GM12892 (cell line): ENCODE measurements at regions not wholly inside any gene's neighbourhood (a gene's known extent, or its start where the extent isn't known, plus 50 kb on each side); places are given as distances from the start of the nearest gene placed in this dataset.
"Not testable (repeated sequence)": the region's sequence is repeated elsewhere in the genome, so short reads cannot be mapped to it uniquely, and the experiment has no call there.

Source experiments
- DNase-seq: peaks from one replicate; pipeline ENCODE4 v3.0.0; 2011; ENCODE audit not compliant: insufficient read length
- FAIRE-seq: peaks from 2 replicates; lab custom pipeline; 2011; peaks lifted over from hg19 to GRCh38; lab: Jason Lieb, UNC
- POLR2A ChIP-seq: IDR thresholded peaks from 2 replicates; pipeline ENCODE4 v1.6.1; 2011; ENCODE audit warnings: low read depth, low read length, control low read depth
- POLR2AphosphoS5 ChIP-seq: IDR thresholded peaks from 2 replicates; pipeline ENCODE4 v1.6.1; 2011; ENCODE audit warnings: low read depth, low read length, control low read depth
- TAF1 ChIP-seq: IDR thresholded peaks from 2 replicates; pipeline ENCODE4 v1.6.1; 2011; ENCODE audit warnings: low read depth, mild to moderate bottlenecking, control low read depth, low read length, borderline replicate concordance

DNA sequence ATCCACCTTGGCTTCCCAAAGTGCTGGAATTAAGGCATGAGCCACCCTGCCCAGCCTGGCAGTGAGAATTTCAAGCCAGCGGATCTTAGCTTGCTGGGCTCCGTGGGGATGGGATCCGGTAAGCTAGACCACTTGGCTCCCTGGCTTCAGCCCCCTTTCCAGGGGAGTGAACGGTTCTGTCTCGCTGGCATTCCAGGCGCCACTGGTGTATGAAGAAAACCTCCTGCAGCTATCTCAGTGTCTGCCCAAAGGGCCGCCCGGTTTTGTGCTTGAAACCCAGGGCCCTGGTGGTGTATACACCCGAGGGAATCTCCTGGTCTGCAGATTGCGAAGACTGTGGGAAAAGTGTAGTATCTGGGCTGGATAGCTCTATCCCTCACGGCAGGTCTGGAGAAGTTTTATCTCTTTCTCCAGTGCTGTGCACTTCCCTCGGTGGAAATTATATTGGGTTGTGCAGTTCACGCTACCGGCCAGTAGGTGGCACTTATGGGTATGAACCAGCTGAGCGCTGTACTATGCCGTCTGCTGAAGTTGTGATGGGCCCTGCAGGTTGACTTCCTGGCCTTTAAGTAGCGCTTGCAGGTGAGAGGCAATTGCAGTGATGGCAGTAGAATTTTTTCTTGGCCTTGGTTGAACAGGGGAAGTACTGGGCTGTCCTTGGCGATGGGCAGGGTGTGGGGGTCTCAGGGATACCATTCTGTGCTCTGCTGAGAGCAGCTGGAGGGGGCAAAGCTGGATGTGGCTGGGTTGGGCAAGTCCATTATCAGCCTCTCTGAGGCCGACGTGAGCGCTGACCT is 138.0 kb upstream of the MTPN start:
- DNase-seq, result peak; percentile 23
- no peak for TF ChIP-seq POLR2AphosphoS5
- peak; percentile 94 for FAIRE-seq

DNA sequence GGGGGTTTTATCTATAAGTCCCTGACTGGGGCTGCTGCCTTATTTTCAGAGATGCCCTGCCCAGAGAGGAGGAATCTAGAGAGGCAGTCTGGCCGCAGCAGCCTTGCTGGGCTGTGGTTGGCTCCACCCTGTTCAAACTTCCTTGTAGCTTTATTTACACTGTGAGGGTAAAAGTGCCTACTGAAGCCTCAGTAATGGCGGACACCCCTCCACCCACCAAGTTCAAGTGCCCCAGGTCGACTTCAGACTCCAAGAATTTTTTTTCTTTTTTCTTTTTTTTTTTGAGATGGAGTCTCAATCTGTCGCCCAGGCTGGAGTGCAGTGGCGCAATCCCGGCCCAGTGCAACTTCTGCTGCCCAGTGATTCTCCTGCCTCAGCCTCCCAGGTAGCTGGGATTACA is 137.3 kb upstream of the MTPN start:
- not testable (repeated sequence) for FAIRE-seq, DNase-seq

DNA sequence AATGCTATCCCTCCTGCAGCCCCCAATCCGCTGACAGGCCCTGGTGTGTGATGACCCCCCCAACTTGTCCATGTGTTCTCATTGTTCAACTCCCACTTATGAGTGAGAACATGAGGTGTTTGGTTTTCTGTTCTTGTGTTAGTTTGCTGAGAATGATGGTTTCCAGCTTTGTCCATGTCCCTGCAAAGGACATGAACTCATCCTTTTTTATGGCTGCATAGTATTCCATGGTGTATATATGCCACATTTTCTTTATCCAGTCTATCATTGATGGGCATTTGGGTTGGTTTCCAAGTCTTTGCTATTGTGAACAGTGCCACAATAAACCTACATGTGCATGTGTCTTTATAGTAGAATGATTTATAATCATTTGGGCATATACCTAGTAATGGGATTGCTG is 131.9 kb upstream of the MTPN start:
- not testable (repeated sequence) for DNase-seq, FAIRE-seq

GRCh38 chr7:136105191-136105590 is 128.0 kb upstream of the MTPN start:
- FAIRE-seq (no peak), DNase-seq (no peak)
- no peak for TF ChIP-seq TAF1
- no peak for TF ChIP-seq POLR2AphosphoS5
- no peak for TF ChIP-seq POLR2A

DNA sequence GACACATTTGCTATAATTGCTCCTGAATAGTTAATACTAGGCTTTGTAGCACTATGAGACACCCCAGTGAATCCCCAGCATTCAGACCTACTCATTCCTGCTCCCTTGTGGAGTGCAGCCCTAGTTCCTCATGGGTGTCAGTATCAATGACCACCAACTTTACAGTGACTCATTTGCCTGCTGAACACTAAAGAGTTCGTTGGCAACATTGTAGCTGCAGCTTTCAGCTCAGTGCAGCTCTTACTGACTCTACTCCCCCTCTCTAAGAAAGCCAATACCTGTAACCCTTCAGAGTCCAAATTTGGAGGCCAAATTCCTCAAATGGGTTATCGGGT is 127.1 kb upstream of the MTPN start:
- TF ChIP-seq POLR2AphosphoS5 (no peak), POLR2A (no peak), TAF1 (no peak)
- no peak for DNase-seq
- no peak for FAIRE-seq

GRCh38 chr7:136103545-136104268 is 126.5 kb upstream of the MTPN start:
- no peak for FAIRE-seq
- no peak for DNase-seq
- no peak for TF ChIP-seq POLR2A
- no peak for TF ChIP-seq POLR2AphosphoS5
- no peak for TF ChIP-seq TAF1

DNA sequence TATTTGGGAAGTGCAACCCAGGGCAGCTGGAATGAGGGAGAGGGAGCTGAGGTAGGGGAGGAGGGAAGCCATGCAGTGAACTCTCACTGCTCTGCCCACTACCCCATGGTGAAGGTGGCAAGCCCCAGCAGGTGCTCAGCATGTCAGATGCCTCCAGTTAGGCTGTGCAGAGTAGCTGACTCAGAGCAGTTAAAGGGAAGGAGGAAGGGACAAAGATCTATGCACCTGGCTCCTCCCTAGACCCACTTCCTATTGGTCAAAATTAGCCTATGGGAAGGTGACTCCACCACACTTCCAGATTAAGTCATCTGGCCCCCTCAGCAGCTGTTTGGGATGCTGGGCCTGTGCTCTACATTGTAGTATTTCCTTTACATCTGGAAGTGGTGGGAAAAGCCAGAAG is 125.7 kb upstream of the MTPN start:
- FAIRE-seq (no peak), DNase-seq (no peak)
- TF ChIP-seq POLR2A, result no peak

GRCh38 chr7:136092714-136093113 is 115.6 kb upstream of the MTPN start:
- FAIRE-seq, result not testable (repeated sequence)

DNA sequence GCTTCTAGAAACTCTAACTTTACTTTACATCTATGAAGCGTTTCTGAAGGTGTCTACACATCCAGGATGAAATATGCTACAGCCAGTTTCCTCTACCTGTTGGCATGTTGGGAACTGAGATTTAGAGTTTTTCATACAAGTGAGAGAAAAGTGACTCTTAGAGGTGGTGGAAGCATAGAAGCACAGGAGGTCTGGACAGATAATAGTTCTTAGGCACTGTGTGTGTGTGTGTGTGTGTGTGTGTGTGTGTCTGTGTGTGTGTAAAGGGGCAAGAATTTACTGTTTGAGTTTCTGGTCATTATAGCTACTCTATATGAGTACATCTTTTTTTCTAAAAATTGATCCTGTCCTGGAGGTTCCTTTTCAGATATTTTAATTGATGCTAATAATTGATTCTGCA is 110.7 kb upstream of the MTPN start:
- no peak for DNase-seq
- TF ChIP-seq TAF1 (no peak), POLR2A (no peak), POLR2AphosphoS5 (no peak)
- no peak for FAIRE-seq

More at GRCh38 chr7:136092714-136093113, 115.6 kb upstream of the MTPN start:
- not testable (repeated sequence) for DNase-seq

DNA sequence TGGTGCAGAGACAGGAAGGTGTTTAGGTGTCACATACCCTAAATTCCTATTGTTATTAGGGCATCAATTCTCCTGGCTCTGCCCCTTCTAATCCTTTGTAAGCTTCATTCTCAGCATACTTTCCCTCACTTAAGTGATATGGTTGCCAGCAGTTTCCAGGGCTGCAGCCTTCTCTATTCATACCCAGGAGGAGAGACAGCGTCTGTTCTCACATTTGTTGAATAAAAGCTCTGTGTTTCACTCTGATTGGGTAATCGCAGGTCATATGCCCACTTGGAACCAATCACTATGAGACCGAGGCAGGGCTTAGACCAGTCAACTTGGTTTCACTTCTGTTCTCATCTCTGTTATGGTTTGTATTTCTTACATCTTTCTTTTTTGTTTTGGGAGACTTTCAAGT is 109.6 kb upstream of the MTPN start:
- FAIRE-seq (no peak), DNase-seq (no peak)
- TF ChIP-seq POLR2AphosphoS5 (no peak), TAF1 (no peak), POLR2A (no peak)

DNA sequence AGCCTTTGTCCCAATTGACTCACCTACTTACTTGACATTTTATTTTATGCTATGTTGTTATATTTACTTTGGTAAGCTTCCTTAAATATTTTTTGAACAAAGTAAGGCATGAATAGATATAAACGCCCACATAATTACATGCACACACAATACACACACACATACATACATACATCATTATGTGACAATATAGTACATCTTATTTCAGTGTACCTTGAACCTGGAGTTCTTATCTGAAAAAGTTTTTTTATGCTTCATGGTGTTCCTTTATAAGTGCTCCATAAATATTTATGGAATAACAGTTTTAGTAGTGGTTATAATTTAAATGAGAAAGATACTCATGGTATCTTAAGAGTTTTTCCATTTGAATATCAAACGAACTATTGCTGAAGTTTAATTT is 102.8 kb upstream of the MTPN start:
- no peak for FAIRE-seq
- TF ChIP-seq TAF1, result no peak
- TF ChIP-seq POLR2A, result no peak
- no peak for TF ChIP-seq POLR2AphosphoS5
- DNase-seq, result no peak

GRCh38 chr7:136079478-136079892 is 102.3 kb upstream of the MTPN start:
- DNase-seq (no peak), FAIRE-seq (no peak)
- TF ChIP-seq POLR2A, result no peak
- no peak for TF ChIP-seq POLR2AphosphoS5
- TF ChIP-seq TAF1, result no peak

DNA sequence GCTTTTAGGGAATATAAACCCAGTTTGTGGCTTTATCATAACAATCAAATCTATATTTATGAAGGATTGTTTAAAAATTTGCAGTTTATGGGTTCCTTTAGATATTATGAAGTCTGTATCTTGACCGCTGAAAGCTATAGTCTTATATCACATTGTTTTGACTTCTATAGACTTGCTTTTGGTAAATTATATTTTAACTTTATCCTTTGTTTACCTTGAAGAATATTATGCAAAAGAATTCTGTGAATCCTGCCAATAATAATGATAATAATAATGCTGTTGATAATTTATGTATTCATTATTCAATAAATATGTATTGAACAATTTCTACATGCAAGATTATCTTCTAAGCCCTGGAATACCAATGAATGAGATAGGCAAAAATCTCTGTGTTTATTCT is 101.9 kb upstream of the MTPN start:
- no peak for FAIRE-seq
- no peak for DNase-seq
- TF ChIP-seq TAF1 (no peak), POLR2A (no peak), POLR2AphosphoS5 (no peak)
